GM19455 (cell line): ENCODE measurements at regions not wholly inside any gene's neighbourhood (a gene's known extent, or its start where the extent isn't known, plus 50 kb on each side); places are given as distances from the start of the nearest gene placed in this dataset.
"Not testable (repeated sequence)": the region's sequence is repeated elsewhere in the genome, so short reads cannot be mapped to it uniquely, and the experiment has no call there.

ENCODE experiments used
- ATAC-seq: cut with Tn5 transposase; IDR thresholded peaks from one replicate; pipeline ENCODE4 v1.9.1; 2021; ENCODE audit not compliant: unreplicated experiment

DNA sequence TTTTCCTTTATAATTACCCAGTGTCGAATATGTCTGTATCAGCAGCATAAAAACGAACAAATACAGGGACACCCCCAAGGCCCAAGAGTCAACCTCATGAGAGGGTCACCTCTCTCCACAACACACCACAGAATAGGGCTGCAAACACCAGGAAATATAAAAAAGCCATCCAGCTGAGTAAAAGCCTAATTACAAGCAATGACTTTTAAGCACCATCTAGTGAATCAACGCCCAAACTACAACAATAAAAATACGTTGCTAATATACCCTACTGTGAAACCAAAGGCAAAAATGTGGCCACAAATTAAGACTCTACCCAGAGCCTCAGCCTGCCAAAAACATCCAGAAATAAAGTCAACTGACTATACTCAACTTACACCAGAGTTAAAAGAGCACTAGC is 817.9 kb upstream of the NEGR1 start:
- no peak for ATAC-seq

DNA sequence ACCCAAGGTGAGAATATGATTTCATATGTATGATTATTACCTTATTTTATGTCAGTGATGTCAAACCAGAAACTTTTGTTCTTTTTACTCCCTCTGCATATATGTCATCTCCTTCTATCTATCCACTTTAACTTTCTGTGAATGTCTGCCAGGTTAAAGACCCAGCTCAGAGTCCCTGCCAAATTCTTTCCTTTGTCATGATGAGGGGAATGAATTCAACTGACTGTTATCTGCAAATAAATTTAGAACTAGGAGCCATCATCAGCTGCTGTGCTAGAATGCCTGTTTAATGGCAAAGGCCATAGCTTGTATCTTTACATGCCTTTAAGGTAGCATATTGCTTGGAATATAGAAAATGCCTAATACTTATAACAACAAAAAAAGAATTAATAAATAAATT is 815.6 kb upstream of the NEGR1 start:
- no peak for ATAC-seq

DNA sequence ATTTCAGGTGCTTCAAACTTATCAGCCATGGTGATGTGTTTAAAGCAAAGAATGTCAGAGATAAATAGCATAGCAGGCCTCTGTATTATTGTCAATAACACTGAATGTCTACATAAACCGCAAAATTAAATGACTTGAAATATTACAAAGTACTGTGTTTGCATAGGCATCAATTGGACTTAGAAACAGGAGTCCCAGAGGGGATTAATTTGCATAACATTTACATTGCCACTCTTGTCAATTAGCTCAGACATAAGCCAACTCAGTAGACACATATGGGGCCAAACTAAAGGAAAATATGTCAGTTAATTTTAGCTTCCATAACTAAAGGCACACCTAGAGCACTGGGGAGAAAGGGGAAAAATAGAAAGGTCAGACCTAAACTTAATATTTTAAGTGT is 814.5 kb upstream of the NEGR1 start:
- no peak for ATAC-seq

DNA sequence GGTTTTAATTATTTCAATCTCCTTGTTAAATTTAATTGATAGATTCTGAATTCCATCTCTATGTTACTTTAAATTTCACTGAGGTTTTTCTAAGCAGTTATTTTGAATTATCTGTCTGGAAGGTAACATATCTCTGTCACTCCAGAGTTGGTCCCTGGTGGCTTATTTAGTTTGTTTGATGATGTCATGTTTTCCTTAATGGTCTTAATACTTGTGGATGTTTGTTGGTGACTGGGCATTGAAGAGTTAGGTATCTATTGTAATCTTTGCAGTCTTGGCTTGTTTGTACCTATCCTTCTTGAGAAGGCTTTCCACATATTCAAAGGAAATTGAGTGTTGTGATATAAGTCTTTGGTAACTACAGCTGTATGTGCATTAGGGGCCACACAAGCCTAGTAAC is 810.0 kb upstream of the NEGR1 start:
- ATAC-seq: no peak

DNA sequence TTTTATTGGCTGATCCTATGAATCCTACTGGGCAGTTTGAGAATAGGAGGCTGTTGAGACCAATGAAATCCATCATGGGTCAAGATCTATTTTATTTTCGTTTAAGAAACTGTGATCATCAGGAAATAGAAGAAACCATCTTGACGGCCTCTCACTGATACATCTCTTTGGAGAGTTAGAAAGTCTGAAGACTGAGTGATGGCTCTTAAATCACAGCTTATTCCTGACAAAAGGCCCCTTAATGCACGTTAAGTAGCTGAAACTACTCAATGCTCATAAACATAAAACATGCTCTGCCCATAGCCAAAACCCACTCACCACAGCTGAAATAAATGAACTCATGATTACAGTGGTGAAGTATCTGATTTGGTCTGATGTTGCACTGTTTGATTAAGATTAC is 784.5 kb upstream of the NEGR1 start:
- ATAC-seq: no peak

DNA sequence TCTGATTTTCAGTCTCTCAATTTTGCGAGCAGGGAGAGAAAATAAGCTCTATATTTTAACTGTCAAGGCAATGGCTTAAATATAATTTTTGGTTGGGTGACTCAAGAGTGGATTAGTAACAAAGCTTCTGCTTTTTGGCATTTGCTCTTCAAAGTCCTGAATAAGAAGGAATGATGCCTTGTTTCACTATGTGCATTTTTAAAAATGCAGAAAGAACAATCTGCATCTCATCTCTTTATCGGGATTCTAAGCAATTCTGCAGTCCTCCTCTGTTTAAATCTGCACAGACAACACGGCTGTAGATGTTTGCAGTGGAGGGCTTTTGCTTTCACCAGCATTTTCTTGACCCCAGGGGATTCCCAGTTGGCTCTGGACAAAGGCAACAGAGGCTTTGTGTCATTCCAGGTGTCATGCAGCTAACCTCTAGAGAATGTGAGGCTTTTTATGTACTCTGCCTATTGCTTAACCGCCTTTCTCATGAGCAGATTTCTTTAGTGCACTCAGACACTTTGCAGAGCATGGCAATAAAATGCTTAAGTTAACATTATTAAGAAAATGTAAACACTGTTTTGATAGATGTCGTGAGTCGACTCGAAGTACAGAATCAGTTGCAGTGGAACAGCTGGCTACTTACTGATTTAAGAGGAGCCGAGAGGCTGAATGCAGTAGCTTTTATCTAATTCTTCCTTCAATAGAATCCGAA is 783.2 kb upstream of the NEGR1 start:
- ATAC-seq: no peak

DNA sequence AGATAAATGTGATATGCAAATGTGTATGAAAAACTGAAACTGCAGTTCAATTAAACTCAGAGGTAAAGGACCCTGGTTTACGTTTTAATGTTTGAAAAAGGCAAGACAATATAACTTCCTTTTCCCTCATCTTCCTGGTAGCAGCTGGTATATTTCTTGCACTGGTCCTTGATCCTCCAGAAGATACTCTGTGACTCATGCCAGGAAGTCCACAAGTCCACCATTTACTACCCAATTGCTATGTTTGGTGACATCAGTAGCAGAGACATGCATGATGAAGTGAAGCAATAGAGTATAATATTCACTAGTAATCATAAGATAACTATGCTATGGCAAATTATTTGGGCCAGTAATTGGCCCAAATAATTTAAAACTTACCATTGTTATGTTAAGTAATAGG is 774.5 kb upstream of the NEGR1 start:
- ATAC-seq: no peak

DNA sequence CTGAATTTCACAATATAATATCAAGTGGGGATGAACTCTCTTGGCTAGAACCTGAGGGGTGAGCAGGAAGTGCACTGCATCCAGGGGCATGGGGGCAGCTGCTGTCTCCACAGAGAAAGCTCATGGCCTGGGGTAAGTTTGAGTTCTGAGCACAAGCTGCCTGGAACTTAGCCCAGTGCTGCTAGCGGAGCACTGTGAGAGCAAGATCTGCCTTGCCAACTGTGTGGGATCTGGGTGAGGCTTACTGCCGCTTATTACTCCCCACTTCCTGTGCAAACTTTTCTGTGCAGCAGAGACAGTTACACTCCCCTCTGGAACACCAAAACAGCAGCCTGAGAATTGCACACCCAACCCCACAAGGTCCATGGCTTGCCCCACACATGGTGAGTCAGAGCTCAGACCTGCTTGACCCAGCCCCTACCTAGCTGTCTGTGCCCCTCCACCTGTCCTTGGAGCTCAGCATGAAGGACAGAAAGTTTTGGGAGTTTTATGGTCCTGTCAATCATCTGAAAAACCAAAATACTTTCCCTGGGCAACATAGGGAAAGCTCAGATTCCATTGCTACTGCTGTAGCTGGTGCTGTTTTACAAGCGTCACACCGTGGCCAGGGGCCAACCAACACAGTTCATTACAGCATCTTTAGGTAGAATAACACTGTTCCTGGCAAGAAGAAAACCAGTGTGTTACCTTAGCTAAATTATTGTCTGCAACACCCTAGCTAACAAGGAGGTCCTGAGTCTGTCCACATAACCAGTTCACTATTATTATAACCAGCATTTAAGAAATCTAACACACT is 762.1 kb upstream of the NEGR1 start:
- ATAC-seq: no peak

DNA sequence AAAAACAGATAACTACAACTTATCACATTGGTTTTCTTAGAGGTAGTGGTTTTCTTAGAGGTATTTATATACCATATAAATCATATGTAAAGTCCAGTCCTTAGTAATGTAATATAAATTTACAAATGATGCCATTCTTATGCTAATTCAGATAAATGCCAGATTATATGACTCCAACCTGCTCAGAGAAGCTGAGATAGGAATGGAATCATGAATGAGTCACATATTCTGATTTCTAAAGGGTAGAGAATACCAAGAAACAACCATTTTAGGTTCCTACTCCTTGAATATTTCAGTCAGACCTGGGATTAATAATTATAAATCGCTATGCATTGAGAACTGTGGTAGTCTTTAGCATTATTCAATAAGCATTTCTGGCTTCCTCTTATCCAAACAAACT is 760.1 kb upstream of the NEGR1 start:
- no peak for ATAC-seq

DNA sequence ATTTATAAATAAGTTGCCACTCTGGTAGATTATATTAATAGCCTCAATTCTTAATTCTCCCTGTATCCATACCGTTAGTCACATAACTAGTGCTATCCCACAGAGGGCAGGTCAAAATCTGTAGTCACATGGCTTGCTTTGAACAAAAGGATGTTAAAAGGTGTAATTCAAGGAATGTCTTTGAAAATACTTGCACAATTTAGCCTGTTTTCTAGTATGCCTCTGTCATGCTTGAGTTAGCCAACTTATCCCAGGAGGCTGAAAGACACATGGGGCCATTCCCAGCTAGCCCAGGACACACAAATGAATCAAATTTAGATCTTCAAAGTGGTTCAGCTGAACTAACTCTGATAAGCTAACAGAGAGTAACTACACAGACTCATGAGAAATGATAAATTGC is 758.5 kb upstream of the NEGR1 start:
- ATAC-seq: no peak

DNA sequence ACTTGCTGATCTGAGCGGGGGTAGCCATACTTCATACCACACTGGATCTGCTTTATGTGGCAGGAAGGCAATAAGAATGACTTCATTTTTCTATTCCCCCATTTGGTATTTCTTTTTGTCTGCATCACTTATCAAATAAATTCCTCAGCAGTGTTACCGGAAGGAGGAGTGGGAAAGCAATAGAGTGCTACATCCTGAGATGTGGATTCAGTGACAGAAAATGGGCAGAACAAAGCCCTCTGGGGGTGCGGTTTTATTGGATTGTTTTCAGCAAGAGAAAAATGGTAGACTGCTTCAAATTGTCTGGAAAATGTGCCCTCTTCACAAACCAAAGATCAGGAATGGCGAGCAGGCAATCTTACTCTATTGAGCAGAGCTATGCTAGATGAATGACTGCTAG is 751.9 kb upstream of the NEGR1 start:
- ATAC-seq: no peak

DNA sequence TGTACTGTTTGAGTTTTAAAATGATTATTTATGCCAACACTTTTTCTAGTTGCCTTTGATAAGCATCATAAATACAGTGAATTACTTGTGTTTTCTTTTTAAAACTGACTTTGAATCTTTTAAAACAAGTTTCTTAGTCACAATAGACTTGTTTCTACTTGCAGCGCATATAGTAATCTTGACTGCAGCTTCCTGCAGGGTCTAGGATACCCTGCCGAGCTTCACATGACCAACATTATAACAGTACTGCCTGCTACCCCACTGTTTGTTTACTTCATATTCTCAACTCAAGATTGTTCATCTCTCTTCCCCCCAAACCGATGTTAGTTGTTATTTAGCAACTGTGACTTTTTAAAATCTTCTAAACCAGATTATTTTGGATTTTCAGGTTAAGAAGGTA is 751.3 kb upstream of the NEGR1 start:
- ATAC-seq: no peak

DNA sequence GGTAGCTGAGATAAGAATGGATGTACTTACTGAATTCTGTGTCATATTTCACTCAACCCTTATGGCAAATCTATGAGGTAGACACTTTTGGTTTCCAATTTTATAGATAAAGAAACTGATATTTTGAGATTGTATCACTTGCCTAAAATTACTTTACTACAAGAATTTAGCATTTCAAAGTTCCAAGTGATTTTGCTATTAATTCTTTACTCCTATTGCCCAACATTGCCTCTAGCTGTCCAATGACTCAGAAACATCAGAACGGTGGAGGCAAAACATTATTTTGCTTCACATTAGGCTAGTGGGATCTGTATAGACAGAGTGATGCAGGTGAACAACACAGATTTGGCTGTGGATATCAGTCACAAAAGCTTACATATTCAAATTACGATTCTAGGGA is 747.2 kb upstream of the NEGR1 start:
- ATAC-seq: no peak

DNA sequence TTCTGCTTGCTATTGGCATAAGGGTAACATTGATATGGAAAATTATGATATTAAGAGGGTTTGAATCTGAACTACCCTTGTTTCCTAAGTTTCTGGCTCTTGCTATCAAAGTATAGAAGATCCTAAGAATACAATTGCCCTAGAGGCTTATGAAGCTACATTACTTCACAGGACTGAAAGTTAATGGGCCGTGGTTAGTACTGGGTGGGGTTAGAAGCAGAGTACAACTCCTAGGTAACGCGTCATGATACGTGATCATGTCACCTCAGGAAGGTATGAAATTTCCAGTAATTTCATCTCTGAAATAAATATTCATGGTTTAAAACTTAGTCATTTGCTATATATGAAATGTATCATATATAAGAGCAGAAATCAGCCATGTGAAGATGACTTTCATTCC is 743.8 kb upstream of the NEGR1 start:
- ATAC-seq: no peak

DNA sequence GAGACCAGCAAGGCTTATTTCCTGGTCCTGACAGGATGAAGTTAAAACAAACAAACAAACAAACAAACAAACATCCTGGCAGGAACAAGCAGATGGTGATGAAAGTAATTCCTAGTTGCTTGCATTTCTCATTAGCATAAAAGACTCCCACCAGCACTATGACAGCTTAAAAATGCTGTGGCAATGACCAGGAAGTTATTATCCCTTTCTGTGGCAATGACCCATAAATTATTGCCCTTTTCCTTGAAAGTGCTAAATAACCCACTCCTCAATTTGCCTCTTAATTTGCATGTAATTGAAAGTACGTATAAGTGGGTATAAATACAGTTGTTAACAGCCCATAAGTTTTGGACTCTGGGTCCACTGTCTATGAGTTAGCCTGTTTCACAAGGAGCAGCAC is 727.6 kb upstream of the NEGR1 start:
- no peak for ATAC-seq

DNA sequence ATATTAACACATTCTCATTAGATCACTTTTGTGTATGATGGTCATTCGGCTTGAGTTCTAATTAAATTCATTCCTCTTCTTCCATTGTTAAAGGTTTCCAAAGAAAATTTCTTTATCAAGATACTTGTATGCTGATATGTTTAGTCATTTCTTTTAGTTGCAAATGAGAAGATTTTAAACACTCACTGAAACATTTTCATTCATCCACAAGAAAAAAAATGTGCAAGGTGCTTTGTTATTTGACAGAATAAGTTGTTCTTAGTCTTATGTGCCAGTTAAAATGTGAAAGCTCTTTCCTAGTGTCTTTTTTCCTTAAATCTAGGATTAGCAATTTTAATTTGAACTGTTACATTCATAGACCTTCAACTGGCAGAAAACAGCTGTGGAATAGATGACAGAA is 727.0 kb upstream of the NEGR1 start:
- ATAC-seq: no peak

DNA sequence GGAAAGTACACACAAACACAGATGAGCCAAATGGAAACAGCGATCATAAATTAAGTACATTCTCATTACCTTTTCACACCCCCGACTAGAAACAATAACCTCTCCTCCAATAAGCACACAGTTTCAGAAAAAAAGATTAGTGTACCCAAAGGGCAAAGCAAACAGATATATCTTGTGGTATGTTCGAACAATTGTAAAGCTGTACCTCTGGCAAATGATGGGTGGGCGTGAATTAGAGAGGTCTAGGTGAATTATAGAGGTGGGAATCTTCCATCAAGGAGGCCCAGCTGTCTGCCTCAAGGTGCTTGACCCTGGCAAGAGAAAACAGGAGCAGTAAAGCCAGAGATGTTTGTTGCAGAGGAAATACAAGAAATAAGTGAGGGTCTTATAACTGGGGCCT is 715.3 kb upstream of the NEGR1 start:
- ATAC-seq: no peak

DNA sequence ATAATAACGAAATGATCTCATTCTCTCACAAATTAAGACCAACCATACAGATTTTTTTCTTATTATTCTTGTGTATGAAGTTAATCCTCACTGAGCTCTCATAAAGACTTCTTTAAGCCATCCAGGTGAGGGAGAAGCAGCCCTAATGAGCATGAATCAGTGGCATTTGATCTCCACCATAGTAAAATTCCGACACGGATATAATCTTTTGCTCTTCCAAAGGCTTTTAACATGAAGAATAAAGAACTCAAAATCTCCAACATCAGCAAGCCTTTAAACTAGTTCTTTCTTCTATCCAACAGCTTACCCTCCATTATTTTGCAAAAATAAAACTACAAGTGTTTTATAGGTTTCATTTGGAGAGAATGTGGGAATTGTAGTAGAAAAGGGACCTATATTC is 714.7 kb upstream of the NEGR1 start:
- ATAC-seq: no peak

DNA sequence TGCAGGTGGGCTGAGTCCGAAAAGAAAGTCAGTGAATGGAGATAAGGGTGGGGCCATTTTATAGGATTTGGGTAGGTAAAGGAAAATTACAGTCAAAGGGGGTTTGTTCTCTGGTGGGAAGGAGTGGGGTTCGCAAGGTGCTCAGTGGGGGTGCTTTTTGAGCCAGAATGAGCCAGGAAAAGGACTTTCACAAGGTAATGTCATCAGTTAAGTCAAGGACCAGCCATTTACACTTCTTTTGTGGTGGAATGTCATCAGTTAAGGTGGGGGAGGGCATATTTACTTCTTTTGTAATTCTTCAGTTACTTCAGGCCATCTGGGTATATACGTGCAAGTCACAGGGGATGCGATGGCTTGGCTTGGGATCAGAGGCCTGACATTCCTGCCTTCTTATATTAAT is 705.5 kb upstream of the NEGR1 start:
- ATAC-seq: not testable (repeated sequence)

DNA sequence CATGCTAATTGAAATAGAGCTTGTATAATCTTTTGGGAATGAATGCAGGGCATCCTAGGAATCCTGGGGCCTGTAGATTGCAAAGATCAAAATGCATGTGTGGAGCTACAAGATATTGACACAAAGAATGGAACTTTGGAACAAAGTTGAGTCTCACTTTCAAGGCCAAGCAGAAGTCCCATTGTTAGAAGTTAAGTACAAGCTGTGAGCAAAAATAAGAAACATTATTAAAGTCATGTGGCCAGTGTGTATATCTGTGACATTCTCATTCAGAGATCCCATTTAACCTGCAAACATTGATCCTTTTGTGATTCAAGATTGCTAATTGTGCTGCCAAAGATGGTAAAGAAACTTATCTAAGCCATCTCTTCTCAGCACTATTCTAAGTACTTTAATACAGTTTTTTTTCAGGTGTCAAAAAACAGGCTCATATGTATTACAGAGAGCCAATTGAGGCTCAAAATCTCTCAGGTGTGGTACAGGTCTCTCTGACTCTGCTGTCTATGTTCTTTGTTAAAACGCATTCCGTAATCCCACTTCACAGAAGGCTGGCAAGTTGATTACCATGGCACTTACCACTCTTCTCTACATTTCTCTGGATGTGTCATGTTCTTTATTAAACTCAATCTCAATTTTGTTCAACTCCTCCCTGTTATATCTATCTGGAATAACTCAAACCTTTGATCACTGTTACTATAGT is 704.4 kb upstream of the NEGR1 start:
- no peak for ATAC-seq

DNA sequence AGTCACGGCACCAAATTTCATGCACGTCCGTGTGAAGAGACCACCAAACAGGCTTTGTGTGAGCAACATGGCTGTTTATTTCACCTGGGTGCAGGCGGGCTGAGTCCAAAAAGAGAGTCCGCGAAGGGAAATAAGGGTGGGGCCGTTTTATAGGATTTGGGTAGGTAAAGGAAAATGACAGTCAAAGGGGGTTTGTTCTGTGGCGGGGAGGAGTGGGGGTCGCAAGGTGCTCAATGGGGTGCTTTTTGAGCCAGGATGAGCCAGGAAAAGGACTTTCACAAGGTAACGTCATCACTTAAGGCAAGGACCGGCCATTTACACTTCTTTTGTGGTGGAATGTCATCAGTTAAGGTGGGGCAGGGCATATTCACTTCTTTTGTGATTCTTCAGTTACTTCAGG is 702.7 kb upstream of the NEGR1 start:
- not testable (repeated sequence) for ATAC-seq

DNA sequence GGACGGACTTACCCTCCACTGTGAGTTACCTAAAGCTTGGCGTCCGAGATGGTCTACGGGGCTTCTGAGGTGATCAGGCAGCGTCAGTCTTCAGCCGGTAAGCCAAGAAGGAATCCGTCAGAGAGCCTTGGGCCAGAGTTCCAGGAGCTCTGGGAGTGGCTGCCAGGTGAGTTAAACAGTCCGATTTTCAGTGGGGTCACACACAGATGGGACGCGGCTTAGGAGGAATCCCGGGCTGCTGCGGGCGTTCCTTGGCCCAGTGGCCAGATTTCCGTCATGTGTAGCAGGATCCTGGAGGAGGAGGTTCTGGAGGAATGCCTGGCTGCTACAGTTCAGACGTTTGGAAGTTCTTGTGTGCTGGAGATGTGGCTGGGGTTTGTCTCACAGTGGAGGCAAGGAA is 700.7 kb upstream of the NEGR1 start:
- ATAC-seq: not testable (repeated sequence)
